Activated T-helper 1 cell treated with anti-CD3 and anti-CD28 coated beads, Interleukin-12 subunit alpha, Interleukin-12 subunit beta, Interleukin-2, Interleukin-4 antibody, amounts not matched to agents 30 ng/mL and 10 ng/mL and 1 ng/mL, durations not matched to agents 14 hours and 24 hours and 36 hours (primary cell): ENCODE measurements at regions not wholly inside any gene's neighbourhood (a gene's known extent, or its start where the extent isn't known, plus 50 kb on each side); places are given as distances from the start of the nearest gene placed in this dataset.

Experiments used
- DNase-seq: peaks from one replicate; pipeline ENCODE4 v3.0.0; 2021; ENCODE audit warnings: low spot score
- H3K27ac Mint-ChIP-seq: one replicate; pipeline ENCODE4 v1.8.0; 2021; ENCODE audit warnings: mild to moderate bottlenecking, mixed read lengths
- H3K27me3 Mint-ChIP-seq: one replicate; pipeline ENCODE4 v1.8.0; 2022; ENCODE audit warnings: mild to moderate bottlenecking, moderate library complexity, mixed read lengths; ENCODE audit not compliant: insufficient read depth
- H3K36me3 Mint-ChIP-seq: one replicate; pipeline ENCODE4 v1.8.0; 2021; ENCODE audit warnings: low read depth, mixed read lengths
- H3K4me1 Mint-ChIP-seq: one replicate; pipeline ENCODE4 v1.8.0; 2021; ENCODE audit warnings: low read depth, mixed read lengths
- H3K4me3 Mint-ChIP-seq: one replicate; pipeline ENCODE4 v1.8.0; 2021; ENCODE audit warnings: mild to moderate bottlenecking, moderate library complexity, mixed read lengths
- H3K9me3 Mint-ChIP-seq: one replicate; pipeline ENCODE4 v1.8.0; 2021; ENCODE audit warnings: mixed read lengths
- intact Hi-C: fragments of 100-400 bp; cut with micrococcal nuclease; formaldehyde crosslinking; loops from one replicate; pipeline ENCODE4 v1.15.1; 2024

- Mint-ChIP-seq H3K9me3 (no peaks in the 10 kb centered on the region), H3K4me1 (no peaks in the 10 kb centered on the region), H3K36me3 (no peaks in the 10 kb centered on the region), H3K4me3 (no peak overlapping the region), H3K27me3 (no peaks in the 10 kb centered on the region), H3K27ac (no peak overlapping the region)
- intact Hi-C loops: no loop called here
- DNase-seq: no peak
These were observed 192.4 kb upstream of the NEIL3 start for GRCh38 chr4:177117256-177117655.

GRCh38 chr4:177118596-177118995 is 191.1 kb upstream of the NEIL3 start:
- Mint-ChIP-seq H3K36me3 (no peaks in the 10 kb centered on the region), H3K4me1 (no peaks in the 10 kb centered on the region), H3K27ac (no peak overlapping the region), H3K27me3 (no peaks in the 10 kb centered on the region), H3K4me3 (no peak overlapping the region), H3K9me3 (no peaks in the 10 kb centered on the region)
- DNase-seq: no peak
- intact Hi-C loops: no loop called here

- intact Hi-C loops: no loop called here
- Mint-ChIP-seq H3K4me1 (no peaks in the 10 kb centered on the region), H3K36me3 (no peaks in the 10 kb centered on the region), H3K27ac (no peak overlapping the region), H3K9me3 (no peaks in the 10 kb centered on the region), H3K4me3 (no peak overlapping the region), H3K27me3 (no peaks in the 10 kb centered on the region)
- DNase-seq: no peak
These were observed 190.6 kb upstream of the NEIL3 start for GRCh38 chr4:177119021-177119471.

- H3K9me3 Mint-ChIP-seq: no peaks in the 10 kb centered on the region
- H3K4me3 Mint-ChIP-seq: no peak overlapping the region
- no peak for DNase-seq
- no peaks in the 10 kb centered on the region for H3K36me3 Mint-ChIP-seq
- intact Hi-C loops: no loop called here
- H3K27ac Mint-ChIP-seq: no peak overlapping the region
- no peaks in the 10 kb centered on the region for H3K4me1 Mint-ChIP-seq
- no peaks in the 10 kb centered on the region for H3K27me3 Mint-ChIP-seq
These were observed 190.0 kb upstream of the NEIL3 start for GRCh38 chr4:177119691-177120090.

GRCh38 chr4:177123811-177124210 is 185.9 kb upstream of the NEIL3 start:
- DNase-seq: no peak
- Mint-ChIP-seq H3K4me3 (no peak overlapping the region), H3K4me1 (no peaks in the 10 kb centered on the region), H3K9me3 (peaks cover 5% of the 10 kb centered on the region), H3K27me3 (no peaks in the 10 kb centered on the region), H3K36me3 (no peaks in the 10 kb centered on the region), H3K27ac (no peak overlapping the region)
- intact Hi-C loops: no loop called here

- H3K4me1 Mint-ChIP-seq: no peaks in the 10 kb centered on the region
- no peak for DNase-seq
- H3K27me3 Mint-ChIP-seq: no peaks in the 10 kb centered on the region
- H3K4me3 Mint-ChIP-seq: no peak overlapping the region
- no peak overlapping the region for H3K27ac Mint-ChIP-seq
- peaks cover 9% of the 10 kb centered on the region for H3K9me3 Mint-ChIP-seq
- H3K36me3 Mint-ChIP-seq: no peaks in the 10 kb centered on the region
- intact Hi-C loops: no loop called here
These were observed 185.2 kb upstream of the NEIL3 start for GRCh38 chr4:177124349-177125064.

GRCh38 chr4:177125656-177126055 is 184.0 kb upstream of the NEIL3 start:
- DNase-seq: no peak
- Mint-ChIP-seq H3K4me3 (no peak overlapping the region), H3K27me3 (no peaks in the 10 kb centered on the region), H3K4me1 (no peaks in the 10 kb centered on the region), H3K36me3 (no peaks in the 10 kb centered on the region), H3K27ac (no peak overlapping the region), H3K9me3 (peaks cover 12% of the 10 kb centered on the region)
- intact Hi-C loops: no loop called here

- intact Hi-C loops: no loop called here
- Mint-ChIP-seq H3K4me1 (no peaks in the 10 kb centered on the region), H3K36me3 (no peaks in the 10 kb centered on the region), H3K4me3 (no peak overlapping the region), H3K9me3 (peaks cover 12% of the 10 kb centered on the region), H3K27ac (no peak overlapping the region), H3K27me3 (no peaks in the 10 kb centered on the region)
- no peak for DNase-seq
These were observed 182.0 kb upstream of the NEIL3 start for GRCh38 chr4:177127658-177128057.

- intact Hi-C loops: no loop called here
- Mint-ChIP-seq H3K4me1 (no peaks in the 10 kb centered on the region), H3K36me3 (no peaks in the 10 kb centered on the region), H3K27ac (no peak overlapping the region), H3K4me3 (no peak overlapping the region), H3K27me3 (no peaks in the 10 kb centered on the region), H3K9me3 (peaks cover 12% of the 10 kb centered on the region)
- DNase-seq: no peak
These were observed 181.4 kb upstream of the NEIL3 start for GRCh38 chr4:177128306-177128705.

- H3K4me3 Mint-ChIP-seq: no peak overlapping the region
- no peak for DNase-seq
- no peaks in the 10 kb centered on the region for H3K4me1 Mint-ChIP-seq
- no peaks in the 10 kb centered on the region for H3K36me3 Mint-ChIP-seq
- H3K27ac Mint-ChIP-seq: no peak overlapping the region
- peaks cover 16% of the 10 kb centered on the region for H3K9me3 Mint-ChIP-seq
- intact Hi-C loops: no loop called here
- H3K27me3 Mint-ChIP-seq: no peaks in the 10 kb centered on the region
These were observed 177.9 kb upstream of the NEIL3 start for GRCh38 chr4:177131736-177132135.

- no peak overlapping the region for H3K4me3 Mint-ChIP-seq
- no peak for DNase-seq
- H3K27me3 Mint-ChIP-seq: no peaks in the 10 kb centered on the region
- H3K27ac Mint-ChIP-seq: no peak overlapping the region
- intact Hi-C loops: no loop called here
- no peaks in the 10 kb centered on the region for H3K36me3 Mint-ChIP-seq
- H3K9me3 Mint-ChIP-seq: no peaks in the 10 kb centered on the region
- no peaks in the 10 kb centered on the region for H3K4me1 Mint-ChIP-seq
These were observed 162.0 kb upstream of the NEIL3 start for GRCh38 chr4:177147668-177148067.

GRCh38 chr4:177155454-177155853 is 154.2 kb upstream of the NEIL3 start:
- Mint-ChIP-seq H3K36me3 (no peaks in the 10 kb centered on the region), H3K4me1 (no peaks in the 10 kb centered on the region), H3K27me3 (no peaks in the 10 kb centered on the region), H3K4me3 (no peak overlapping the region), H3K9me3 (no peaks in the 10 kb centered on the region), H3K27ac (no peak overlapping the region)
- no peak for DNase-seq
- intact Hi-C loops: no loop called here

- DNase-seq: no peak
- intact Hi-C loops: no loop called here
- H3K27me3 Mint-ChIP-seq: no peaks in the 10 kb centered on the region
- no peaks in the 10 kb centered on the region for H3K4me1 Mint-ChIP-seq
- H3K27ac Mint-ChIP-seq: no peak overlapping the region
- no peaks in the 10 kb centered on the region for H3K9me3 Mint-ChIP-seq
- H3K4me3 Mint-ChIP-seq: no peak overlapping the region
- H3K36me3 Mint-ChIP-seq: no peaks in the 10 kb centered on the region
These were observed 150.1 kb upstream of the NEIL3 start for GRCh38 chr4:177159600-177159999.

GRCh38 chr4:177161781-177162180 is 147.9 kb upstream of the NEIL3 start:
- Mint-ChIP-seq H3K27ac (no peak overlapping the region), H3K27me3 (no peaks in the 10 kb centered on the region), H3K9me3 (no peaks in the 10 kb centered on the region), H3K36me3 (no peaks in the 10 kb centered on the region), H3K4me1 (no peaks in the 10 kb centered on the region), H3K4me3 (no peak overlapping the region)
- intact Hi-C loops: no loop called here
- no peak for DNase-seq
